ENCODE measurements at regions not wholly inside any gene's neighbourhood (a gene's known extent, or its start where the extent isn't known, plus 50 kb on each side); places are given as distances from the start of the nearest gene placed in this dataset.

- no peak for DNase-seq
Observed at GRCh38 chr2:23083966-23084365, 301.0 kb upstream of the KLHL29 start.

GRCh38 chr2:23091019-23091418 is 294.0 kb upstream of the KLHL29 start:
- no peak for DNase-seq

GRCh38 chr2:23091900-23092299 is 293.1 kb upstream of the KLHL29 start:
- no peak for DNase-seq

GRCh38 chr2:23092831-23093230 is 292.1 kb upstream of the KLHL29 start:
- DNase-seq, result peak; percentile 4

GRCh38 chr2:23093513-23093912 is 291.5 kb upstream of the KLHL29 start:
- no peak for DNase-seq

GRCh38 chr2:23096906-23097602 is 287.9 kb upstream of the KLHL29 start:
- no peak for DNase-seq

GRCh38 chr2:23100406-23100805 is 284.6 kb upstream of the KLHL29 start:
- no peak for DNase-seq

- no peak for DNase-seq
Observed at GRCh38 chr2:23106242-23106785, 278.7 kb upstream of the KLHL29 start.

GRCh38 chr2:23107327-23107941 is 277.5 kb upstream of the KLHL29 start:
- DNase-seq, result no peak

GRCh38 chr2:23111263-23111662 is 273.7 kb upstream of the KLHL29 start:
- DNase-seq, result no peak

GRCh38 chr2:23112517-23112916 is 272.5 kb upstream of the KLHL29 start:
- no peak for DNase-seq

- no peak for DNase-seq
Observed at GRCh38 chr2:23114299-23114698, 270.7 kb upstream of the KLHL29 start.

GRCh38 chr2:23118313-23118712 is 266.7 kb upstream of the KLHL29 start:
- no peak for DNase-seq

GRCh38 chr2:23118894-23119293 is 266.1 kb upstream of the KLHL29 start:
- DNase-seq, result no peak

GRCh38 chr2:23120161-23120560 is 264.8 kb upstream of the KLHL29 start:
- DNase-seq, result no peak

GRCh38 chr2:23121968-23122648 is 262.9 kb upstream of the KLHL29 start:
- DNase-seq, result no peak

GRCh38 chr2:23122681-23123215 is 262.2 kb upstream of the KLHL29 start:
- DNase-seq, result no peak

- DNase-seq, result no peak
Observed at GRCh38 chr2:23123686-23124085, 261.3 kb upstream of the KLHL29 start.

GRCh38 chr2:23124214-23124750 is 260.7 kb upstream of the KLHL29 start:
- DNase-seq, result no peak

- DNase-seq, result no peak
Observed at GRCh38 chr2:23127465-23127864, 257.5 kb upstream of the KLHL29 start.

GRCh38 chr2:23128684-23129292 is 256.2 kb upstream of the KLHL29 start:
- DNase-seq, result no peak

GRCh38 chr2:23131066-23131575 is 253.9 kb upstream of the KLHL29 start:
- no peak for DNase-seq

GRCh38 chr2:23132000-23132399 is 253.0 kb upstream of the KLHL29 start:
- DNase-seq, result no peak

Data from activated CD4-positive, alpha-beta T cell treated with anti-CD3 and anti-CD28 coated beads, Interleukin-10, Interleukin-2, amounts not matched to agents 100 ng/mL and 50 ng/mL, durations not matched to agents 16 hours and 8 hours (primary cell).